ENCODE measurements at regions not wholly inside any gene's neighbourhood (a gene's known extent, or its start where the extent isn't known, plus 50 kb on each side); places are given as distances from the start of the nearest gene placed in this dataset.

GRCh38 chr2:138950486-138950885 lies 170.3 kb upstream of the NXPH2 start:
- no peak overlapping the region for H3K27ac ChIP-seq

GRCh38 chr2:138949517-138949916 lies 169.3 kb upstream of the NXPH2 start:
- no peak overlapping the region for H3K27ac ChIP-seq
- TF ChIP-seq CTCF (conservative IDR thresholded peaks at IDR 0.05) (no peak), ZFX (IDR thresholded peaks at IDR 0.05) (no peak)

More at GRCh38 chr2:138950486-138950885, 170.3 kb upstream of the NXPH2 start:
- TF ChIP-seq CTCF (conservative IDR thresholded peaks at IDR 0.05) (no peak), ZFX (IDR thresholded peaks at IDR 0.05) (no peak)

GRCh38 chr2:138948070-138948539 lies 167.9 kb upstream of the NXPH2 start:
- H3K27ac ChIP-seq: no peak overlapping the region
- no peak for TF ChIP-seq ZFX (IDR thresholded peaks at IDR 0.05)
- TF ChIP-seq CTCF (conservative IDR thresholded peaks at IDR 0.05): no peak

DNA sequence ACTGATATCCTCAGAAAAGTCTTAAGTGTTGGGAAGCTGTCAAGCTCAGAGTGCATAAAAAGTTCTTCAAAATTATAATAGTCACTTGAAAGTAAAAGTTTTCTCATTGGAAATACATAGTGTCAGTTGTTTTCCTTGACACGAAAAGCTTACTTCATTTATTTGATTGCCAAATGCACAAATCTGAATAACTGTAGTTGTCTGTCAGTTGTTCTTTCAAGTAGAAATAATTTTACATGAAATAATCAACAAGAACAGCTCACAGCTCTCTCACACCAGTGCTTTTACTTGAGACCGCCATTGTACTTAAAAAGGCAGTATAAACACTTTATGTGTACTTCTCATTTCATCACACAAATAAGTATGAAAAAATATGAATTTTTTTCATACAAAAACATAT lies 163.3 kb upstream of the NXPH2 start:
- H3K27ac ChIP-seq: no peak overlapping the region
- TF ChIP-seq CTCF (conservative IDR thresholded peaks at IDR 0.05): no peak
- TF ChIP-seq ZFX (IDR thresholded peaks at IDR 0.05): no peak

DNA sequence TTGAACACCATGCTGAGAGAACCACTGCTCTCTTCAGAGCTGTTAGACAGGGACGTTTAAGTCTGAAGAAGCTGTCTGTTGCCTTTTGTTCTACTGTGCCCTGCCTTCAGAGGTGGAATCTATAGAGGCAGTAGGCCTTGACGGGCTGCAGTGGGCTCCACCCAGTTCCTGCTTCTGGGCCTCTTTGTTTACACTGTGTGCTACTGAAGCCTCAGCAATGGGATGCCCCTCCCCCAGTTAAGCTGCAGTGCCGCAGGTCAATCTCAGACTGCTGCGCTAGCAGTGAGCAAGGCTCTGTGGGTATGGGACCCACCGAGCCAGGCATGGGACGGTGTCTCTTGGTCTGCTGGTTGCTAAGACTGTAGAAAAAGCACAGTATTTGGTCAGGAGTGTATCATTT lies 162.3 kb upstream of the NXPH2 start:
- 0 out of 2 replicates have a peak overlapping the region, but pooled peaks have one; percentile 5 for H3K27ac ChIP-seq
- TF ChIP-seq CTCF (conservative IDR thresholded peaks at IDR 0.05): no peak
- no peak for TF ChIP-seq ZFX (IDR thresholded peaks at IDR 0.05)

DNA sequence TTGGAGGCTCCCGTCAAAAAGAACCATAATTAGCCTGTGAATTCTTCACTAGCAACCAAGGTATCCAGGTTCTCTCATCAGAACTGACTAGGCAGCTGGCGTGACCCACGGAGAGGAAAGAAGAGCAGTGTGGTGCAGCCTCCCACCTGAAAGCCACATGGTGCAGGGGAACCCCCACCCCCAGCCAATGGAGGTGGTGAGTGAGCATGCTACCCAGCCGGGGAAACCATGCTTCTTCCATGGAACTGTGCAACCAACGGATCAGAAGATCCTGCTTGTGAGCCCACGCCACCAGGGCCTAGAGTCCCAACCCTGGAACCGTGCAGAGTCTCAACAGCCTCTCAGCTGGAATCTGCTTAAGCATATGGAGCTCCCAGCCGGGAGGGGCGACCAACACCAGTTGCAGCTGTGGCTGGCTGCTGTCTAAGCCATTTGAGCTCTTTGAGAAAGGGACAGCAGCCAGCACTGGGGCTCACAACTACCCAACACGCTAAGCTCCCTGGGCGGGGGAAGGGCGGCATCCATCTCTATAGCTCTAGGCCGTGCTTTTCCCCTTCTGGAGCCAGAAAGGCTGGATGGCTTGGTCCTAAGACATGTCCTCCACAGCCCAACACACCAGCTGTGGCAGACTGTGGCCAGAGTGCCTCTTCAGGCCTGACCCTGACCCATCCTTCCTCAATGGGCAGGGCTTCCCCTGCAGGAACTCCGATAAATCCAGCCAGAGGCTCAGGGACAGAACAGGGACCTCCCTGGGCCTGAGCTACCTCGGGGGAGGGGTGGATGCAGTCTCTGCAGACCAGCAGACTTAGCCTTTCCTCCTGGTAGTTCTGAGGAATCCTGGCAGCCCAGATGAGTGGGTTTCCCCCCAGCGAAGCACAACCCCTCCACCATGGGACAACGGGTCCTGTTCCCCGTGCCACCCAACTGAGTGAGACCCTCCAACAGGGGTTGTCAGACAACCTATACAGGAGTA lies 151.4 kb upstream of the NXPH2 start:
- H3K27ac ChIP-seq: no peak overlapping the region
- TF ChIP-seq CTCF (conservative IDR thresholded peaks at IDR 0.05) (no peak), ZFX (IDR thresholded peaks at IDR 0.05) (no peak)

DNA sequence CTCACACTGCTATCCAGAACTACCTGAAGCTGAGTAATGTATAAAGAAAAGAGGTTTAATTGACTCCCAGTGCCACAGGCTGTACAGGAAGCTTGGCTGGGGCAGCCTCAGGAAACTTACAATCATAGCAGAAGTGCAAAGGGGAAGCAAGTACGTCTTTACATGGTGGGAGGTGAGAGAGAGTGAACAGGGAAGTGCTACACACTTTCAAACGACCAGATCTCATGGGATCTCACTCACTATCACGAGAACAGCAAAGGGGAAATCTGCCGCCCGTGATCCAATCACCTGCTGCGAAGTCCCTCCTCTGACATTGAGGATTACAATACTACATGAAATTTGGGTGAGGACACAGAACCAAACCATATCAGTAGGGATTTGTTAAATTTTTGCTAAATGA lies 150.4 kb upstream of the NXPH2 start:
- TF ChIP-seq CTCF (conservative IDR thresholded peaks at IDR 0.05) (no peak), ZFX (IDR thresholded peaks at IDR 0.05) (no peak)
- no peak overlapping the region for H3K27ac ChIP-seq
